ENCODE measurements at regions not wholly inside any gene's neighbourhood (a gene's known extent, or its start where the extent isn't known, plus 50 kb on each side); places are given as distances from the start of the nearest gene placed in this dataset.
A peak's percentile ranks its signal among the peaks of the same experiment; 100 is the strongest.

DNA sequence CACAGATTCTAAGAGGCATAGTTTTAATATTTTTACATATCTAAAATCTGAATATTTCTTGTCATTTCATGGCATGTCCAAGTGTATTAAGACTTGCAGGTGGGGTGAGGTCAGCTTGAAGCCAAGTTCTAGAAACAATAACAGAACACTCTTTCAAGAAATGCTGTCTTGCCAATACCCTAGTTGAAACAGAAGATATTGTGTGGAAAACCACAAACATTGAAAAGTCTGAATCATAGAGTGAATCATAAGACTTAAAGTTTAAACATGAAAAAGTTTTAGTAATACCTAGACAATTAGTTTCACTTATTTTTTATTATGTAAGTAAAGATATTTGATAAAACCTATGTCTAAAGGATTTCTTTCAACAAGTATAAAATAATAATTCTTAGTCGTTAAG is 191.5 kb upstream of the CAND1 start (continued):
- TF ChIP-seq, protein P1, sequence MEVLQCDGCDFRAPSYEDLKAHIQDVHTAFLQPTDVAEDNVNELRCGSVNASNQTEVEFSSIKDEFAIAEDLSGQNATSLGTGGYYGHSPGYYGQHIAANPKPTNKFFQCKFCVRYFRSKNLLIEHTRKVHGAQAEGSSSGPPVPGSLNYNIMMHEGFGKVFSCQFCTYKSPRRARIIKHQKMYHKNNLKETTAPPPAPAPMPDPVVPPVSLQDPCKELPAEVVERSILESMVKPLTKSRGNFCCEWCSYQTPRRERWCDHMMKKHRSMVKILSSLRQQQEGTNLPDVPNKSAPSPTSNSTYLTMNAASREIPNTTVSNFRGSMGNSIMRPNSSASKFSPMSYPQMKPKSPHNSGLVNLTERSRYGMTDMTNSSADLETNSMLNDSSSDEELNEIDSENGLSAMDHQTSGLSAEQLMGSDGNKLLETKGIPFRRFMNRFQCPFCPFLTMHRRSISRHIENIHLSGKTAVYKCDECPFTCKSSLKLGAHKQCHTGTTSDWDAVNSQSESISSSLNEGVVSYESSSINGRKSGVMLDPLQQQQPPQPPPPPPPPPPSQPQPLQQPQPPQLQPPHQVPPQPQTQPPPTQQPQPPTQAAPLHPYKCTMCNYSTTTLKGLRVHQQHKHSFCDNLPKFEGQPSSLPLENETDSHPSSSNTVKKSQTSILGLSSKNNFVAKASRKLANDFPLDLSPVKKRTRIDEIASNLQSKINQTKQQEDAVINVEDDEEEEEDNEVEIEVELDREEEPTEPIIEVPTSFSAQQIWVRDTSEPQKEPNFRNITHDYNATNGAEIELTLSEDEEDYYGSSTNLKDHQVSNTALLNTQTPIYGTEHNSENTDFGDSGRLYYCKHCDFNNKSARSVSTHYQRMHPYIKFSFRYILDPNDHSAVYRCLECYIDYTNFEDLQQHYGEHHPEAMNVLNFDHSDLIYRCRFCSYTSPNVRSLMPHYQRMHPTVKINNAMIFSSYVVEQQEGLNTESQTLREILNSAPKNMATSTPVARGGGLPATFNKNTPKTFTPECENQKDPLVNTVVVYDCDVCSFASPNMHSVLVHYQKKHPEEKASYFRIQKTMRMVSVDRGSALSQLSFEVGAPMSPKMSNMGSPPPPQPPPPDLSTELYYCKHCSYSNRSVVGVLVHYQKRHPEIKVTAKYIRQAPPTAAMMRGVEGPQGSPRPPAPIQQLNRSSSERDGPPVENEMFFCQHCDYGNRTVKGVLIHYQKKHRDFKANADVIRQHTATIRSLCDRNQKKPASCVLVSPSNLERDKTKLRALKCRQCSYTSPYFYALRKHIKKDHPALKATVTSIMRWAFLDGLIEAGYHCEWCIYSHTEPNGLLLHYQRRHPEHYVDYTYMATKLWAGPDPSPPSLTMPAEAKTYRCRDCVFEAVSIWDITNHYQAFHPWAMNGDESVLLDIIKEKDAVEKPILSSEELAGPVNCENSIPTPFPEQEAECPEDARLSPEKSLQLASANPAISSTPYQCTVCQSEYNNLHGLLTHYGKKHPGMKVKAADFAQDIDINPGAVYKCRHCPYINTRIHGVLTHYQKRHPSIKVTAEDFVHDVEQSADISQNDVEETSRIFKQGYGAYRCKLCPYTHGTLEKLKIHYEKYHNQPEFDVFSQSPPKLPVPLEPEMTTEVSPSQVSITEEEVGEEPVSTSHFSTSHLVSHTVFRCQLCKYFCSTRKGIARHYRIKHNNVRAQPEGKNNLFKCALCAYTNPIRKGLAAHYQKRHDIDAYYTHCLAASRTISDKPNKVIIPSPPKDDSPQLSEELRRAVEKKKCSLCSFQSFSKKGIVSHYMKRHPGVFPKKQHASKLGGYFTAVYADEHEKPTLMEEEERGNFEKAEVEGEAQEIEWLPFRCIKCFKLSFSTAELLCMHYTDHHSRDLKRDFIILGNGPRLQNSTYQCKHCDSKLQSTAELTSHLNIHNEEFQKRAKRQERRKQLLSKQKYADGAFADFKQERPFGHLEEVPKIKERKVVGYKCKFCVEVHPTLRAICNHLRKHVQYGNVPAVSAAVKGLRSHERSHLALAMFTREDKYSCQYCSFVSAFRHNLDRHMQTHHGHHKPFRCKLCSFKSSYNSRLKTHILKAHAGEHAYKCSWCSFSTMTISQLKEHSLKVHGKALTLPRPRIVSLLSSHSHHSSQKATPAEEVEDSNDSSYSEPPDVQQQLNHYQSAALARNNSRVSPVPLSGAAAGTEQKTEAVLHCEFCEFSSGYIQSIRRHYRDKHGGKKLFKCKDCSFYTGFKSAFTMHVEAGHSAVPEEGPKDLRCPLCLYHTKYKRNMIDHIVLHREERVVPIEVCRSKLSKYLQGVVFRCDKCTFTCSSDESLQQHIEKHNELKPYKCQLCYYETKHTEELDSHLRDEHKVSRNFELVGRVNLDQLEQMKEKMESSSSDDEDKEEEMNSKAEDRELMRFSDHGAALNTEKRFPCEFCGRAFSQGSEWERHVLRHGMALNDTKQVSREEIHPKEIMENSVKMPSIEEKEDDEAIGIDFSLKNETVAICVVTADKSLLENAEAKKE (CRISPR knock-in tag; IDR thresholded peaks at IDR 0.05) = no peak
- no peak for TF ChIP-seq EZH2phosphoT487 (IDR thresholded peaks at IDR 0.05; ENCODE audit: unreplicated experiment)
- TF ChIP-seq, protein P2, sequence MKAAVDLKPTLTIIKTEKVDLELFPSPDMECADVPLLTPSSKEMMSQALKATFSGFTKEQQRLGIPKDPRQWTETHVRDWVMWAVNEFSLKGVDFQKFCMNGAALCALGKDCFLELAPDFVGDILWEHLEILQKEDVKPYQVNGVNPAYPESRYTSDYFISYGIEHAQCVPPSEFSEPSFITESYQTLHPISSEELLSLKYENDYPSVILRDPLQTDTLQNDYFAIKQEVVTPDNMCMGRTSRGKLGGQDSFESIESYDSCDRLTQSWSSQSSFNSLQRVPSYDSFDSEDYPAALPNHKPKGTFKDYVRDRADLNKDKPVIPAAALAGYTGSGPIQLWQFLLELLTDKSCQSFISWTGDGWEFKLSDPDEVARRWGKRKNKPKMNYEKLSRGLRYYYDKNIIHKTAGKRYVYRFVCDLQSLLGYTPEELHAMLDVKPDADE (IDR thresholded peaks at IDR 0.05) = no peak

DNA sequence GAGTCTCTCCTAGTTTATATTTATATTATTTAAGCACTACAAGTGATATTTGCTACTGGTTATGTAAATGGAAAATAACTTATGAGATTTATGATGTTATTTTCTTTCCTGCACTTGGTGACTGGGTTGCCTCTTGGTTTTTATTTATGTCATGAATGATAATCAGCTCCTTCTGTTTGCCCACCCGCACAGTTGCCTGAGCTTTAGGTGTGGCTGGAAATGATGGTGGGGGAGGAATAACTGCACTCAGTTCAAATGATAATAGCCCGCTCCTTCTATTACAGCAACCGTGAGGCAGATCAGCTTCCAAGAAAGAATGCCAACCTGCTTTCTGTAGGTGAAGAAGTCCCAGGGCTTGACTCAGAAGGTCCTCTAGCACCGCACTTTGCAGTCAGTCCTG is 190.2 kb upstream of the CAND1 start:
- H3K27ac Mint-ChIP-seq = no peak overlapping the region
- Histone ChIP-seq H3K4me1 (ENCODE audit: insufficient read depth) (peaks cover 24% of the 10 kb centered on the region), H3K4me3 (peak overlapping the region; percentile 13; the same call in 1 of the 2 replicates), H3K79me2 (replicated peaks; ENCODE audit: insufficient read depth) (no peaks in the 10 kb centered on the region), H2AFZ (0 out of 2 replicates have a peak overlapping the region, but pooled peaks have one; percentile 2), H3K36me3 (ENCODE audit: insufficient read depth) (no peaks in the 10 kb centered on the region), H3K9me2 (ENCODE audit: insufficient read depth) (no peaks in the 10 kb centered on the region), H4K20me1 (replicated peaks; ENCODE audit: insufficient read depth) (no peaks in the 10 kb centered on the region), H3K4me2 (peak overlapping the region; percentile 61), H3F3A (replicated peaks; ENCODE audit: low read depth) (no peaks in the 10 kb centered on the region), H3K27ac (ENCODE audit: low read depth) (no peak overlapping the region), H3K27me3 (ENCODE audit: insufficient read depth) (no peaks in the 10 kb centered on the region)
- ATAC-seq (no peak), DNase-seq (ENCODE audit: low spot score) (no peak)
- H3K36me3 Mint-ChIP-seq (ENCODE audit: low read depth) = no peaks in the 10 kb centered on the region
- no peaks in the 10 kb centered on the region for H3K9me3 Mint-ChIP-seq
- H3K4me1 Mint-ChIP-seq = peaks cover 17% of the 10 kb centered on the region
- no peak for TF ChIP-seq STAT1 (IDR thresholded peaks at IDR 0.05; ENCODE audit: unreplicated experiment)
- TF ChIP-seq CREB1 (CRISPR knock-in tag; IDR thresholded peaks at IDR 0.05; ENCODE audit: low read depth) = no peak
- TF ChIP-seq, protein P3, sequence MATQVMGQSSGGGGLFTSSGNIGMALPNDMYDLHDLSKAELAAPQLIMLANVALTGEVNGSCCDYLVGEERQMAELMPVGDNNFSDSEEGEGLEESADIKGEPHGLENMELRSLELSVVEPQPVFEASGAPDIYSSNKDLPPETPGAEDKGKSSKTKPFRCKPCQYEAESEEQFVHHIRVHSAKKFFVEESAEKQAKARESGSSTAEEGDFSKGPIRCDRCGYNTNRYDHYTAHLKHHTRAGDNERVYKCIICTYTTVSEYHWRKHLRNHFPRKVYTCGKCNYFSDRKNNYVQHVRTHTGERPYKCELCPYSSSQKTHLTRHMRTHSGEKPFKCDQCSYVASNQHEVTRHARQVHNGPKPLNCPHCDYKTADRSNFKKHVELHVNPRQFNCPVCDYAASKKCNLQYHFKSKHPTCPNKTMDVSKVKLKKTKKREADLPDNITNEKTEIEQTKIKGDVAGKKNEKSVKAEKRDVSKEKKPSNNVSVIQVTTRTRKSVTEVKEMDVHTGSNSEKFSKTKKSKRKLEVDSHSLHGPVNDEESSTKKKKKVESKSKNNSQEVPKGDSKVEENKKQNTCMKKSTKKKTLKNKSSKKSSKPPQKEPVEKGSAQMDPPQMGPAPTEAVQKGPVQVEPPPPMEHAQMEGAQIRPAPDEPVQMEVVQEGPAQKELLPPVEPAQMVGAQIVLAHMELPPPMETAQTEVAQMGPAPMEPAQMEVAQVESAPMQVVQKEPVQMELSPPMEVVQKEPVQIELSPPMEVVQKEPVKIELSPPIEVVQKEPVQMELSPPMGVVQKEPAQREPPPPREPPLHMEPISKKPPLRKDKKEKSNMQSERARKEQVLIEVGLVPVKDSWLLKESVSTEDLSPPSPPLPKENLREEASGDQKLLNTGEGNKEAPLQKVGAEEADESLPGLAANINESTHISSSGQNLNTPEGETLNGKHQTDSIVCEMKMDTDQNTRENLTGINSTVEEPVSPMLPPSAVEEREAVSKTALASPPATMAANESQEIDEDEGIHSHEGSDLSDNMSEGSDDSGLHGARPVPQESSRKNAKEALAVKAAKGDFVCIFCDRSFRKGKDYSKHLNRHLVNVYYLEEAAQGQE (IDR thresholded peaks at IDR 0.05; ENCODE audit: unreplicated experiment) = no peak
- TF ChIP-seq NANOG (IDR thresholded peaks at IDR 0.05; ENCODE audit: borderline replicate concordance) = no peak
- no peaks in the 10 kb centered on the region for H3K27me3 Mint-ChIP-seq (ENCODE audit: insufficient read depth, low read depth, poor library complexity)
- no peak overlapping the region for H3K4me3 Mint-ChIP-seq
